Kidney (tissue), 13 donors: ENCODE measurements at regions not wholly inside any gene's neighbourhood (a gene's known extent, or its start where the extent isn't known, plus 50 kb on each side); places are given as distances from the start of the nearest gene placed in this dataset.

Source experiments
- DNase-seq, 5 donors: peaks; one replicate each; pipeline ENCODE4 v3.0.0-alpha.2; 2013 to 2020
- FAIRE-seq: peaks from 2 replicates; lab custom pipeline; 2012; peaks lifted over from hg19 to GRCh38; lab: Jason Lieb, UNC
- H3K27ac ChIP-seq, 2 donors: one replicate each; pipeline ENCODE4 v1.7.0; 2013; ENCODE audit warnings: low read depth in 2 of 2, low read length in 2 of 2, inconsistent platforms in 1 of 2
- H3K27me3 ChIP-seq: one replicate; pipeline ENCODE4 v1.7.1; 2013; ENCODE audit warnings: low read length, inconsistent platforms; ENCODE audit not compliant: control insufficient read depth, insufficient read depth
- H3K36me3 ChIP-seq, 3 donors: one replicate each; pipeline versions ENCODE4 v1.7.0 to v1.7.1; 2013; ENCODE audit warnings: low read length in 3 of 3, control low read depth in 1 of 3, inconsistent platforms in 1 of 3; ENCODE audit not compliant: insufficient read depth in 3 of 3, control insufficient read depth in 2 of 3
- H3K4me1 ChIP-seq, 3 donors: one replicate each; pipeline versions ENCODE4 v1.7.0 to v1.7.1; 2013; ENCODE audit warnings: low read length in 3 of 3, inconsistent platforms in 1 of 3, low read depth in 1 of 3; ENCODE audit not compliant: control insufficient read depth in 2 of 3, insufficient read depth in 2 of 3
- H3K4me3 ChIP-seq, 3 donors: one replicate each; pipeline versions ENCODE4 v1.7.0 to v1.8.1; 2013; ENCODE audit warnings: low read length in 3 of 3, control low read depth in 1 of 3, inconsistent platforms in 1 of 3
- H3K9ac ChIP-seq, 3 donors: one replicate each; pipeline versions ENCODE4 v1.7.0 to v1.7.1; 2013; ENCODE audit warnings: low read length in 3 of 3, control low read depth in 1 of 3, inconsistent platforms in 1 of 3
- H3K9me3 ChIP-seq, 3 donors: one replicate each; pipeline versions ENCODE4 v1.7.0 to v1.7.1; 2013; ENCODE audit warnings: low read length in 3 of 3, control low read depth in 1 of 3, inconsistent platforms in 1 of 3; ENCODE audit not compliant: control insufficient read depth in 2 of 3, insufficient read depth in 1 of 3
- CTCF ChIP-seq: IDR thresholded peaks from 3 replicates; pipeline ENCODE4 v1.5.1; 2012; ENCODE audit warnings: mild to moderate bottlenecking, moderate library complexity, borderline replicate concordance; ENCODE audit not compliant: insufficient read depth; ENCODE audit errors: extremely low read depth
- intact Hi-C: fragments of 100-400 bp; cut with DNase I; formaldehyde crosslinking; loops from one replicate; pipeline ENCODE4 v1.11.1; 2022
- donor health status: control.
- donor health status: control.
- donor health status: control.
- donor health status: control.
- donor health status: control.
- donor health status: DM: yes; HTN: yes; CAD: no.
- donor health status: Normal renal cell carcinoma (clear cell type).

- peak in 1 of 5 donors; percentile 70 for DNase-seq
- peaks cover 0 to 4% (median 0%) of the 10 kb centered on the region in 3 donors for H3K9me3 ChIP-seq
- H3K27me3 ChIP-seq, result no peaks in the 10 kb centered on the region
- no peak overlapping the region for H3K4me3 ChIP-seq
- no peak overlapping the region for H3K27ac ChIP-seq
- no peak overlapping the region for H3K9ac ChIP-seq
- intact Hi-C loops, result no loop called here
- no peak for FAIRE-seq
- TF ChIP-seq CTCF, result no peak
- H3K36me3 ChIP-seq, result no peaks in the 10 kb centered on the region
- H3K4me1 ChIP-seq, result peaks cover 4 to 7% (median 5%) of the 10 kb centered on the region in 3 donors
Observed at GRCh38 chr21:43313939-43314405, 113.0 kb downstream of the SIK1 start.

- peak in 1 of 5 donors; percentile 66 for DNase-seq
- H3K27me3 ChIP-seq, result no peaks in the 10 kb centered on the region
Observed at GRCh38 chr21:43313221-43313938, 113.6 kb downstream of the SIK1 start.

GRCh38 chr21:43312751-43313169 lies 114.2 kb downstream of the SIK1 start:
- Histone ChIP-seq H3K9ac (no peak overlapping the region), H3K4me1 (peaks cover 4 to 7% (median 5%) of the 10 kb centered on the region in 3 donors), H3K36me3 (no peaks in the 10 kb centered on the region), H3K4me3 (no peak overlapping the region), H3K27me3 (no peaks in the 10 kb centered on the region), H3K27ac (no peak overlapping the region), H3K9me3 (no peaks in the 10 kb centered on the region)
- FAIRE-seq (no peak), DNase-seq (peak in 1 of 5 donors; percentile 76)
- no peak for TF ChIP-seq CTCF
- intact Hi-C loops, result no loop called here

More at GRCh38 chr21:43313221-43313938, 113.6 kb downstream of the SIK1 start:
- no peak for FAIRE-seq
- H3K9me3 ChIP-seq, result peaks cover 0 to 3% (median 0%) of the 10 kb centered on the region in 3 donors
- intact Hi-C loops, result no loop called here
- H3K36me3 ChIP-seq, result no peaks in the 10 kb centered on the region
- no peak overlapping the region for H3K4me3 ChIP-seq
- peaks cover 4 to 7% (median 5%) of the 10 kb centered on the region in 3 donors for H3K4me1 ChIP-seq
- no peak overlapping the region for H3K27ac ChIP-seq
- H3K9ac ChIP-seq, result no peak overlapping the region
- no peak for TF ChIP-seq CTCF
